ENCODE measurements at regions not wholly inside any gene's neighbourhood (a gene's known extent, or its start where the extent isn't known, plus 50 kb on each side); places are given as distances from the start of the nearest gene placed in this dataset.

- no peak overlapping the region for H3K4me3 Mint-ChIP-seq
- H3K27me3 Mint-ChIP-seq, result no peaks in the 10 kb centered on the region
- peaks cover 0 to 4% (median 3%) of the 10 kb centered on the region in 3 donors for H3K9me3 Mint-ChIP-seq
- H3K36me3 Mint-ChIP-seq, result no peaks in the 10 kb centered on the region
- no peaks in the 10 kb centered on the region for H3K4me1 Mint-ChIP-seq
- no peak overlapping the region for H3K27ac Mint-ChIP-seq
These were observed 57.3 kb upstream of the KCND2 start for GRCh38 chr7:120215654-120216053.

GRCh38 chr7:120216947-120217346 lies 56.0 kb upstream of the KCND2 start:
- H3K36me3 Mint-ChIP-seq, result no peaks in the 10 kb centered on the region
- no peak overlapping the region for H3K4me3 Mint-ChIP-seq
- H3K9me3 Mint-ChIP-seq, result peaks cover 0 to 4% (median 2%) of the 10 kb centered on the region in 3 donors
- H3K27ac Mint-ChIP-seq, result no peak overlapping the region
- no peaks in the 10 kb centered on the region for H3K4me1 Mint-ChIP-seq
- no peaks in the 10 kb centered on the region for H3K27me3 Mint-ChIP-seq

GRCh38 chr7:120218712-120219111 lies 54.3 kb upstream of the KCND2 start:
- no peaks in the 10 kb centered on the region for H3K27me3 Mint-ChIP-seq
- no peaks in the 10 kb centered on the region for H3K4me1 Mint-ChIP-seq
- H3K27ac Mint-ChIP-seq, result no peak overlapping the region
- H3K36me3 Mint-ChIP-seq, result no peaks in the 10 kb centered on the region
- no peak overlapping the region for H3K4me3 Mint-ChIP-seq
- H3K9me3 Mint-ChIP-seq, result peaks cover 0 to 6% (median 0%) of the 10 kb centered on the region in 3 donors

GRCh38 chr7:120221666-120222065 lies 51.3 kb upstream of the KCND2 start:
- Mint-ChIP-seq H3K36me3 (no peaks in the 10 kb centered on the region), H3K4me1 (no peaks in the 10 kb centered on the region), H3K9me3 (peaks cover 0 to 6% (median 0%) of the 10 kb centered on the region in 3 donors), H3K4me3 (no peak overlapping the region), H3K27me3 (no peaks in the 10 kb centered on the region), H3K27ac (no peak overlapping the region)

Measured in IgD-negative memory B cell (primary cell).